ENCODE measurements at regions not wholly inside any gene's neighbourhood (a gene's known extent, or its start where the extent isn't known, plus 50 kb on each side); places are given as distances from the start of the nearest gene placed in this dataset.

DNA sequence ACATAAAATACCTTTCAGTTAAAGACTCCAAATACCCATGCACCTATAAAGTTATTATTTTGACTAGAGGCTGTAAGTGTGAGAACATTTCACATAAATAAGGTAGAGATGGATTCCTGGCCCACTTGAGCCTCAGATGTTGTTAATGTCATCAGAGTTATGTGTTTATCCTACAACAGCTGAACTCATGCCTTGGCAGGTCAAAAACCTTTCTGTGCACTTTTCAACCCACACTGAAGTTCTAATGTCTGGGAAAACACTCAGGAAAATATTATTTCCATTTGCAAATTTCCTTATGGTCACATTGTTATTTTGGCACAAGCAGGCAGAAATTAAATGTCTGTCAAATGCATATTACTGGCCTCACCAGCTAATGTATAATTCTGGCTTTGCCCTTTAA lies 209.2 kb downstream of the LNPK start:
- Histone ChIP-seq H3K27ac (ENCODE audit: insufficient read depth, low read depth, low read length) (no peak overlapping the region), H4K20me1 (replicated peaks; ENCODE audit: control insufficient read depth, extremely low read depth, insufficient read depth, low read length) (no peaks in the 10 kb centered on the region), H3K79me2 (ENCODE audit: control insufficient read depth, insufficient read depth, low read length) (no peaks in the 10 kb centered on the region), H2AFZ (ENCODE audit: low read depth, low read length) (no peak overlapping the region), H3K4me2 (ENCODE audit: insufficient read depth, low read length) (no peak overlapping the region), H3K9me1 (replicated peaks; ENCODE audit: control insufficient read depth, extremely low read depth, insufficient read depth, low read length) (no peaks in the 10 kb centered on the region), H3K9me3 (replicated peaks; ENCODE audit: control insufficient read depth, insufficient read depth, low read length) (no peaks in the 10 kb centered on the region), H3K4me3 (replicated peaks in 1 of 3; ENCODE audit: insufficient read depth in 1 of 3, low read depth in 1 of 3, low read length in 3 of 3) (no peak overlapping the region), H3K36me3 (ENCODE audit: control insufficient read depth in 2 of 2, extremely low read depth in 1 of 2, insufficient read depth in 2 of 2, low read length in 2 of 2) (no peaks in the 10 kb centered on the region), H3K27me3 (ENCODE audit: control insufficient read depth in 2 of 2, insufficient read depth in 2 of 2, low read length in 2 of 2) (no peaks in the 10 kb centered on the region), H3K9ac (replicated peaks; ENCODE audit: extremely low read depth, insufficient read depth, low read length) (no peak overlapping the region), H3K4me1 (ENCODE audit: control insufficient read depth, extremely low read depth, insufficient read depth, low read length) (no peaks in the 10 kb centered on the region)
- ChIA-PET CTCF (no interaction called here), POLR2A (no interaction called here)
- FAIRE-seq (no peak), DNase-seq (ENCODE audit: low read depth, low spot score) (no peak)
- TF ChIP-seq, protein P1, sequence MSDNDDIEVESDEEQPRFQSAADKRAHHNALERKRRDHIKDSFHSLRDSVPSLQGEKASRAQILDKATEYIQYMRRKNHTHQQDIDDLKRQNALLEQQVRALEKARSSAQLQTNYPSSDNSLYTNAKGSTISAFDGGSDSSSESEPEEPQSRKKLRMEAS (IDR thresholded peaks at IDR 0.05; ENCODE audit: insufficient read depth, insufficient read length): no peak
- TF ChIP-seq, protein P2, sequence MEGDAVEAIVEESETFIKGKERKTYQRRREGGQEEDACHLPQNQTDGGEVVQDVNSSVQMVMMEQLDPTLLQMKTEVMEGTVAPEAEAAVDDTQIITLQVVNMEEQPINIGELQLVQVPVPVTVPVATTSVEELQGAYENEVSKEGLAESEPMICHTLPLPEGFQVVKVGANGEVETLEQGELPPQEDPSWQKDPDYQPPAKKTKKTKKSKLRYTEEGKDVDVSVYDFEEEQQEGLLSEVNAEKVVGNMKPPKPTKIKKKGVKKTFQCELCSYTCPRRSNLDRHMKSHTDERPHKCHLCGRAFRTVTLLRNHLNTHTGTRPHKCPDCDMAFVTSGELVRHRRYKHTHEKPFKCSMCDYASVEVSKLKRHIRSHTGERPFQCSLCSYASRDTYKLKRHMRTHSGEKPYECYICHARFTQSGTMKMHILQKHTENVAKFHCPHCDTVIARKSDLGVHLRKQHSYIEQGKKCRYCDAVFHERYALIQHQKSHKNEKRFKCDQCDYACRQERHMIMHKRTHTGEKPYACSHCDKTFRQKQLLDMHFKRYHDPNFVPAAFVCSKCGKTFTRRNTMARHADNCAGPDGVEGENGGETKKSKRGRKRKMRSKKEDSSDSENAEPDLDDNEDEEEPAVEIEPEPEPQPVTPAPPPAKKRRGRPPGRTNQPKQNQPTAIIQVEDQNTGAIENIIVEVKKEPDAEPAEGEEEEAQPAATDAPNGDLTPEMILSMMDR (IDR thresholded peaks at IDR 0.05; ENCODE audit: extremely low read depth in 1 of 2, insufficient read depth in 1 of 2, low read depth in 1 of 2, low read length in 2 of 2): no peak
- no peak for TF ChIP-seq MYC (IDR thresholded peaks at IDR 0.05; ENCODE audit: low read depth, low read length)
- TF ChIP-seq POLR2AphosphoS5 (IDR thresholded peaks at IDR 0.05; ENCODE audit: insufficient read depth, low read depth, low read length): no peak
- no peak for TF ChIP-seq POLR2A (IDR thresholded peaks at IDR 0.05; ENCODE audit: low read depth, low read length)
- TF ChIP-seq FOS (IDR thresholded peaks at IDR 0.05; ENCODE audit: borderline replicate concordance, insufficient read depth, low read length): no peak
- no peak for TF ChIP-seq EZH2 (IDR thresholded peaks at IDR 0.05; ENCODE audit: borderline replicate concordance, low read depth, low read length, severe bottlenecking)
- TF ChIP-seq JUN (IDR thresholded peaks at IDR 0.05; ENCODE audit: borderline replicate concordance, insufficient read depth, insufficient read length, low read depth): no peak
- dilution Hi-C loops (cut with MboI; ENCODE audit: extremely low pct_ligation_motif_present, low sequenced_read_pairs): no loop called here
- intact Hi-C loops (cut with micrococcal nuclease): no loop called here
- BruUV-seq (replicated peaks): no TSS peak

All from endothelial cell of umbilical vein (primary cell).